MCF 10A (cell line): ENCODE measurements at regions not wholly inside any gene's neighbourhood (a gene's known extent, or its start where the extent isn't known, plus 50 kb on each side); places are given as distances from the start of the nearest gene placed in this dataset.

ENCODE experiments used
- BruUV-seq: library from RNA; stranded (reverse); fragments of 400-500 nt; replicated peaks from 2 replicates; lab custom pipeline; 2021; lab: Mats Ljungman, UMichigan
- CTCF ChIA-PET: fragments of 300-600 bp; sonication (Branson Sonifier 250); formaldehyde crosslinking; extraction: SDS; loops from one replicate; lab custom pipeline; 2021; ENCODE audit warnings: antibody characterized with exemption, inconsistent platforms; lab: Yijun Ruan, JAX
- POLR2A ChIA-PET: fragments of 300-600, 350-650 bp; sonication (Branson Sonifier 250); formaldehyde crosslinking; extraction: SDS; loops from one replicate; lab custom pipeline; 2020; ENCODE audit warnings: antibody characterized with exemption, inconsistent platforms; lab: Yijun Ruan, JAX
- DNase-seq: peaks from one replicate; pipeline ENCODE4 v3.0.0-alpha.2; 2018; ENCODE audit not compliant: unreplicated experiment
- H3K27ac Mint-ChIP-seq: one replicate; pipeline ENCODE4 v1.8.0; 2022; ENCODE audit warnings: mild to moderate bottlenecking, low read depth, mixed read lengths; ENCODE audit not compliant: unreplicated experiment
- H3K27me3 Mint-ChIP-seq: one replicate; pipeline ENCODE4 v1.8.0; 2022; ENCODE audit warnings: mixed read lengths; ENCODE audit not compliant: insufficient read depth, unreplicated experiment
- H3K36me3 Mint-ChIP-seq: one replicate; pipeline ENCODE4 v1.8.0; 2022; ENCODE audit warnings: mild to moderate bottlenecking, moderate library complexity, mixed read lengths; ENCODE audit not compliant: insufficient read depth, unreplicated experiment
- H3K4me1 Mint-ChIP-seq: one replicate; pipeline ENCODE4 v1.8.0; 2022; ENCODE audit warnings: mixed read lengths; ENCODE audit not compliant: insufficient read depth, unreplicated experiment
- H3K4me3 Mint-ChIP-seq: one replicate; pipeline ENCODE4 v1.8.0; 2022; ENCODE audit warnings: mild to moderate bottlenecking, moderate library complexity, mixed read lengths; ENCODE audit not compliant: unreplicated experiment
- H3K9me3 Mint-ChIP-seq: one replicate; pipeline ENCODE4 v1.8.0; 2022; ENCODE audit warnings: mixed read lengths; ENCODE audit not compliant: unreplicated experiment
- intact Hi-C: fragments of 100-400 bp; cut with micrococcal nuclease; formaldehyde crosslinking; loops from 2 replicates; pipeline ENCODE4 v1.14.1; 2022
- TF ChIP-seq, protein P1 (sequence below): fragments of 200-600 bp; IDR thresholded peaks from one replicate; pipeline ENCODE4 v1.8.0; 2022; ENCODE audit warnings: antibody characterized with exemption, mild to moderate bottlenecking; ENCODE audit not compliant: unreplicated experiment

DNA sequence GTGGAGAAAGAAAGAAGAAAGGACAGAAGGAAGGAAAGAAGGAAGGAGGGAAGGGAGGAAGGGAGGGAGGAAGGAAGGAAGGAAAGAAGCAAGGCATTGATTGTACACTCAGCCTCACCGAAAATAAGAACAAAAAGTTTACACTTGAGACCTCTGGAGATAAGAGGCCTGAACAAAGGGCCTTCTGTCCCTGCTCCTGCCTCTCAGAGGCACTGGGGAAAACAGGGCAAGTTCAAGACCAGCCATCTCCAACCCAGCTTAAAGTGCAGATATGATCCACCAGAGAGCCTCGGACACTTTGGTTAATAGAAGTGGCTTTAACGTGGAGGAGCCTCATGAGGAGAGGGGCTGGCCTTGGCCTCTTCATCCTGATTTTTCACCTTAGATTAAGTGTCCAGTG is 582.9 kb upstream of the PPP2R3A start:
- BruUV-seq, result no TSS peak
- Mint-ChIP-seq H3K9me3 (peaks cover 35% of the 10 kb centered on the region), H3K4me1 (no peaks in the 10 kb centered on the region), H3K4me3 (no peak overlapping the region), H3K27ac (no peak overlapping the region), H3K27me3 (no peaks in the 10 kb centered on the region), H3K36me3 (no peaks in the 10 kb centered on the region)
- POLR2A ChIA-PET, result no interaction called here
- intact Hi-C loops, result no loop called here
- no peak for DNase-seq
- TF ChIP-seq, protein P1, sequence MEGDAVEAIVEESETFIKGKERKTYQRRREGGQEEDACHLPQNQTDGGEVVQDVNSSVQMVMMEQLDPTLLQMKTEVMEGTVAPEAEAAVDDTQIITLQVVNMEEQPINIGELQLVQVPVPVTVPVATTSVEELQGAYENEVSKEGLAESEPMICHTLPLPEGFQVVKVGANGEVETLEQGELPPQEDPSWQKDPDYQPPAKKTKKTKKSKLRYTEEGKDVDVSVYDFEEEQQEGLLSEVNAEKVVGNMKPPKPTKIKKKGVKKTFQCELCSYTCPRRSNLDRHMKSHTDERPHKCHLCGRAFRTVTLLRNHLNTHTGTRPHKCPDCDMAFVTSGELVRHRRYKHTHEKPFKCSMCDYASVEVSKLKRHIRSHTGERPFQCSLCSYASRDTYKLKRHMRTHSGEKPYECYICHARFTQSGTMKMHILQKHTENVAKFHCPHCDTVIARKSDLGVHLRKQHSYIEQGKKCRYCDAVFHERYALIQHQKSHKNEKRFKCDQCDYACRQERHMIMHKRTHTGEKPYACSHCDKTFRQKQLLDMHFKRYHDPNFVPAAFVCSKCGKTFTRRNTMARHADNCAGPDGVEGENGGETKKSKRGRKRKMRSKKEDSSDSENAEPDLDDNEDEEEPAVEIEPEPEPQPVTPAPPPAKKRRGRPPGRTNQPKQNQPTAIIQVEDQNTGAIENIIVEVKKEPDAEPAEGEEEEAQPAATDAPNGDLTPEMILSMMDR, result no peak
- CTCF ChIA-PET, result no interaction called here

DNA sequence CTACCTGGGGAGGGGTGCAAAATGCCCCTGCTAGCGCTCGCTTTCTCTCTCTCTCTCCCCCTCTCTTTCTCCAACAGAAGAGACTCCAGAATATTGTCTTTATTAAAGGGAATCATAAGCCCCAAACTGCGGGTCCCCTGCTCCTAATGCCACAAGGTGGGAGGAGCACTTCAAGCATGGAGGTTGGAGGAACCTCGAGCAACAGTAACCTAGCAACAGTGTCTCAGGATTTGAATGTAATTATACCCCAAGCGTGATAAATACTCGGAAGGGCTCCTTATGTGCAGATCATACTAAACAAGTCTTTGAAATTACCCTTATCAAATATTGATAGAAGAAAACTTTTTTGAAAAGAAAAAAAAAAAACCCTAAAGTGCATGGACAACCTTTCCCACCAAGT is 582.2 kb upstream of the PPP2R3A start:
- TF ChIP-seq, protein P1, result no peak
- peaks cover 35% of the 10 kb centered on the region for H3K9me3 Mint-ChIP-seq
- CTCF ChIA-PET, result no interaction called here
- no peak for DNase-seq
- H3K4me1 Mint-ChIP-seq, result no peaks in the 10 kb centered on the region
- H3K27me3 Mint-ChIP-seq, result no peaks in the 10 kb centered on the region
- intact Hi-C loops, result no loop called here
- H3K27ac Mint-ChIP-seq, result no peak overlapping the region
- POLR2A ChIA-PET, result no interaction called here
- H3K36me3 Mint-ChIP-seq, result no peaks in the 10 kb centered on the region
- BruUV-seq, result no TSS peak
- H3K4me3 Mint-ChIP-seq, result no peak overlapping the region

DNA sequence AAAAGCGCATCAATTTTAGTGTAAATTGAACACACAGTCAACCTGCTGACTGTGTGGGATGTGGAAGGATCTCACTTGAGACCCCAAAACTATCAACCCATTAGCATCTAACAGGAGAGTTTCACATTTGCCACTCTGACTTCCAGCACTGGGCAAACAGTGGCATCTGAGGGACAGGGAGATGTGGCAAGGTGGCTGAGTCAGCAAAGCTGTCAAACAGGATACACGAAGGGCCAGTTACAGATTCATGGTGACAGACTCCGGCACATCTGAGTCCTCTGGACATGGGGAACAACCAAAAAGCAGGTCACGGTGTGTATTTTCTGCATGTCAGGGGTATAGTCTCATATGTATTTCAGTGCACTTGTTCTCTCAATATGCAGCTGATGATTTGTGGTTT is 573.4 kb upstream of the PPP2R3A start:
- no peaks in the 10 kb centered on the region for H3K27me3 Mint-ChIP-seq
- no peak for DNase-seq
- POLR2A ChIA-PET, result no interaction called here
- TF ChIP-seq, protein P1, result no peak
- intact Hi-C loops, result no loop called here
- no TSS peak for BruUV-seq
- H3K36me3 Mint-ChIP-seq, result no peaks in the 10 kb centered on the region
- H3K4me3 Mint-ChIP-seq, result no peak overlapping the region
- H3K9me3 Mint-ChIP-seq, result peaks cover 45% of the 10 kb centered on the region
- H3K27ac Mint-ChIP-seq, result no peak overlapping the region
- CTCF ChIA-PET, result no interaction called here
- H3K4me1 Mint-ChIP-seq, result no peaks in the 10 kb centered on the region

DNA sequence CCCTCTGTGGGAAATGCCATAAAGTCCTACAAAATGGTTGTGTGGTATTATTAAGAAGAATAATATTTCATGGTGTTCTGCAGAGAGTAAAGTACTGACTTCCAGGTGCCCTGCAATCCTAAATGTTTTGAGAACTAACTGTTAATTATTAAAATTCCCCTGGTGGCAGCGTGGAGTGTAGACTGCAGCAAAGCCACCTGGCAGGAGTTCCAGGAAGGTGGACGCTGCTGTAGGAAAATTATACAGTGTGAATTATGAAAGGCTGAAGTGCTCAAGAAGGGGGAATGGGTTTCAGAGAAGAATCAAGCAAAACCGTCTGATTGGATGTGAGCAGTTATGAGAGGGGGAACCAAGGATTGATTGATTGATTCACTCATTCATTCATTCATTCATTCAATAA is 572.4 kb upstream of the PPP2R3A start:
- TF ChIP-seq, protein P1, result no peak
- Mint-ChIP-seq H3K9me3 (peaks cover 45% of the 10 kb centered on the region), H3K4me1 (no peaks in the 10 kb centered on the region), H3K36me3 (no peaks in the 10 kb centered on the region), H3K27ac (no peak overlapping the region), H3K27me3 (no peaks in the 10 kb centered on the region), H3K4me3 (no peak overlapping the region)
- intact Hi-C loops, result no loop called here
- DNase-seq, result no peak
- ChIA-PET CTCF (no interaction called here), POLR2A (interaction anchor here (0.6 kb wide), 1 partner anchor 28 kb away, joined by 3 read pairs; no protein-coding TSS in a partner anchor)
- BruUV-seq, result no TSS peak
